ENCODE measurements at regions not wholly inside any gene's neighbourhood (a gene's known extent, or its start where the extent isn't known, plus 50 kb on each side); places are given as distances from the start of the nearest gene placed in this dataset. TPM values are rescaled to one million over a fixed set of nuclear protein-coding genes. Genes with fewer than 3 reads are reported as not detected.

DNA sequence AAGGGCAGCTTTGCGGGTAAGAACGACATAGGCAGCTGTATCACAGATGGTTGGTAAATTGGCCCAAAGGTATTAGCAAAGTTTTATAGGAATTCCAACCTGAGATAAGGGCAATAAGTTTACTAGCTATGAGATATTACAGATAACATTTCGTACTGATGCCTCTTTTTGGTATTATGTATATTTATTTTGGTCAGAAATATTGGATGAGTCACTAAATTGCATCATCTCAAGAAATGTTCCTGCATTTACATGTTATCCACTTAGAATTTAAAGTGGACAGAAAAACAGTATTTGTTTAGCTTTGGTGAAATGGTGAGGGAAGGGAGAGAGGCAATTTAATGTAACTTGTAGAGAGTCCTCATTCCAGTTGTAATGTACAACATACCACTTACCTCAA is 65.1 kb upstream of the PZP start:
- FAIRE-seq (no peak), DNase-seq (ENCODE audit: low spot score in 2 of 2) (no peak)

DNA sequence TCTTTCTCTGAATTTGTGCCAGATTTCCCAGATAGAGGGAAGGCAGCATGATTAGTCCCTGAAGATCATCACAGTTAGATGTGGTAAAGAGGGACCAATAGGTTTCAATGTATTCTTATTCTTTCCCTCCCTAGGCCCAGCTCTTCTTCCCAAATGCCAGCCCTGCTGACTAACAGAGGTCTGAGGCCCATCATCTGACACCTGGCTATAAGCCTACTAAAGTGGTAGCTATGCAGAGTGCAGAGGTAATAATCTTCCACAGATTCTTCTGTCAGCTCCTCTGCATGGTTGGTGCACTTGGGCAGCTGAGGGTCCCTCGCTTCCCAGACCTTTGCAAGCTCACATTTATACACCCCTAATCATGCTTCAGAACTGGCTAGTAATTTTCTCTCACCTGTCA is 63.7 kb upstream of the PZP start:
- DNase-seq (ENCODE audit: low spot score in 2 of 2) (no peak), FAIRE-seq (no peak)

GRCh38 chr12:9264546-9264945 is 56.4 kb upstream of the PZP start:
- DNase-seq (ENCODE audit: low spot score in 2 of 2), result no peak
- no peak for FAIRE-seq

- FAIRE-seq (no peak), DNase-seq (ENCODE audit: low spot score in 2 of 2) (no peak)
Measured at GRCh38 chr12:9260931-9261330, 52.7 kb upstream of the PZP start.

GRCh38 chr12:9258676-9259075 is 50.5 kb upstream of the PZP start:
- FAIRE-seq, result no peak
- DNase-seq (ENCODE audit: low spot score in 2 of 2), result no peak

Small RNAs in the stretch of these regions (small RNA-seq; reads per million reads assigned to genes)
- gene RF00072, result not detected

Measured in frontal cortex (tissue), 4 donors.